HEK293T (cell line): ENCODE measurements at regions not wholly inside any gene's neighbourhood (a gene's known extent, or its start where the extent isn't known, plus 50 kb on each side); places are given as distances from the start of the nearest gene placed in this dataset.

Experiments used
- FOXA1 ChIP-seq: fragments of 450-650 bp; IDR thresholded peaks from 2 replicates; pipeline ENCODE4 v1.6.1; 2016; ENCODE audit warnings: mild to moderate bottlenecking
- FOXK2 ChIP-seq: fragments of 450-650 bp; IDR thresholded peaks from 2 replicates; pipeline ENCODE4 v1.6.1; 2016; ENCODE audit warnings: mild to moderate bottlenecking
- FOXM1 ChIP-seq: fragments of 450-650 bp; IDR thresholded peaks from 2 replicates; pipeline ENCODE4 v1.6.1; 2017; ENCODE audit warnings: mild to moderate bottlenecking, borderline replicate concordance
- HDGF ChIP-seq: fragments of 450-650 bp; IDR thresholded peaks from 2 replicates; pipeline ENCODE4 v1.6.1; 2017; ENCODE audit warnings: antibody characterized with exemption, borderline replicate concordance
- SP1 ChIP-seq: fragments of 450-650 bp; IDR thresholded peaks from 2 replicates; pipeline ENCODE4 v1.6.1; 2017
- SUZ12 ChIP-seq: fragments of 450-650 bp; IDR thresholded peaks from 2 replicates; pipeline ENCODE4 v1.6.1; 2016; ENCODE audit warnings: mild to moderate bottlenecking

- TF ChIP-seq FOXM1 (no peak), SP1 (no peak), HDGF (no peak), FOXA1 (no peak), FOXK2 (no peak), SUZ12 (no peak)
Observed at GRCh38 chr11:110356762-110357671, 60.6 kb upstream of the RDX start.
